ENCODE measurements at regions not wholly inside any gene's neighbourhood (a gene's known extent, or its start where the extent isn't known, plus 50 kb on each side); places are given as distances from the start of the nearest gene placed in this dataset.

GRCh38 chr5:73352649-73353230 lies 95.8 kb downstream of the FOXD1 start:
- H3K27ac ChIP-seq (ENCODE audit: control insufficient read depth, insufficient read depth): no peak overlapping the region
- no peak overlapping the region for H3K4me3 ChIP-seq
- ChIA-PET SMC1A (ENCODE audit: uncharacterized antibody, unreplicated experiment) (no interaction called here), RAD21 (ENCODE audit: unreplicated experiment) (no interaction called here), CTCF (no interaction called here), POLR2A (no interaction called here)
- no peak for DNase-seq (ENCODE audit: low read depth, low spot score)
- no peak overlapping the region for H3K9ac ChIP-seq (ENCODE audit: control insufficient read depth, insufficient read depth, low read length)
- H3K4me2 ChIP-seq (ENCODE audit: control insufficient read depth, insufficient read depth): no peak overlapping the region
- no peaks in the 10 kb centered on the region for H3K36me3 ChIP-seq (ENCODE audit: control insufficient read depth in 2 of 2, insufficient read depth in 2 of 2, low read length in 1 of 2)
- no peaks in the 10 kb centered on the region; a peak in 1 of 4 replicates for H3K27me3 ChIP-seq (replicated peaks in 1 of 2; ENCODE audit: control insufficient read depth in 2 of 2, insufficient read depth in 2 of 2, low read length in 1 of 2)
- in situ Hi-C loops (cut with MboI): no loop called here
- no TSS peak for BruUV-seq (replicated peaks)
- no peak for ATAC-seq
- H2AFZ ChIP-seq (ENCODE audit: control insufficient read depth, low read depth, low read length): no peak overlapping the region
- no peaks in the 10 kb centered on the region for H3K79me2 ChIP-seq (ENCODE audit: control insufficient read depth, insufficient read depth, low read length)
- FAIRE-seq: no peak
- H3K9me3 ChIP-seq (replicated peaks; ENCODE audit: control insufficient read depth, insufficient read depth, low read length): no peaks in the 10 kb centered on the region
- TF ChIP-seq SMC3 (IDR thresholded peaks at IDR 0.05; ENCODE audit: borderline replicate concordance, low read length) (no peak), SMAD5 (IDR thresholded peaks at IDR 0.05; ENCODE audit: low read depth) (no peak), TARDBP (IDR thresholded peaks at IDR 0.05; ENCODE audit: borderline replicate concordance) (no peak)
- intact Hi-C loops (cut with micrococcal nuclease; ENCODE audit: unreplicated experiment): no loop called here
- H3K4me1 ChIP-seq (ENCODE audit: control insufficient read depth, insufficient read depth, low read length): no peaks in the 10 kb centered on the region
- no peaks in the 10 kb centered on the region for H4K20me1 ChIP-seq (ENCODE audit: control insufficient read depth, insufficient read depth)

GRCh38 chr5:73352243-73352642 lies 96.3 kb downstream of the FOXD1 start:
- FAIRE-seq: no peak
- no peaks in the 10 kb centered on the region for H3K4me1 ChIP-seq (ENCODE audit: control insufficient read depth, insufficient read depth, low read length)
- H4K20me1 ChIP-seq (ENCODE audit: control insufficient read depth, insufficient read depth): no peaks in the 10 kb centered on the region
- POLR2A ChIA-PET: no interaction called here
- WGBS (ENCODE audit: insufficient coverage, insufficient replicate concordance, low lambda C conversion rate, missing lambda C conversion rate): 23% methylated on average over 1 of the region's 1 CpG
- no peak overlapping the region for H3K27ac ChIP-seq (ENCODE audit: control insufficient read depth, insufficient read depth)
- H2AFZ ChIP-seq (ENCODE audit: control insufficient read depth, low read depth, low read length): no peak overlapping the region
- ATAC-seq: no peak
- DNase-seq (ENCODE audit: low read depth, low spot score): no peak
- RAD21 ChIA-PET (ENCODE audit: unreplicated experiment): no interaction called here
- no peaks in the 10 kb centered on the region for H3K36me3 ChIP-seq (ENCODE audit: control insufficient read depth in 2 of 2, insufficient read depth in 2 of 2, low read length in 1 of 2)
- intact Hi-C loops (cut with micrococcal nuclease; ENCODE audit: unreplicated experiment): no loop called here
- H3K4me3 ChIP-seq: no peak overlapping the region
- H3K27me3 ChIP-seq (replicated peaks in 1 of 2; ENCODE audit: control insufficient read depth in 2 of 2, insufficient read depth in 2 of 2, low read length in 1 of 2): no peaks in the 10 kb centered on the region; a peak in 1 of 4 replicates
- CTCF ChIA-PET: no interaction called here
- no peak overlapping the region for H3K4me2 ChIP-seq (ENCODE audit: control insufficient read depth, insufficient read depth)
- no TSS peak for BruUV-seq (replicated peaks)
- H3K79me2 ChIP-seq (ENCODE audit: control insufficient read depth, insufficient read depth, low read length): no peaks in the 10 kb centered on the region
- no peak for TF ChIP-seq SRF (IDR thresholded peaks at IDR 0.05; ENCODE audit: low read depth in 2 of 2, low read length in 2 of 2)
- no peak overlapping the region for H3K9ac ChIP-seq (ENCODE audit: control insufficient read depth, insufficient read depth, low read length)
- SMC1A ChIA-PET (ENCODE audit: uncharacterized antibody, unreplicated experiment): no interaction called here
- in situ Hi-C loops (cut with MboI): no loop called here
- H3K9me3 ChIP-seq (replicated peaks; ENCODE audit: control insufficient read depth, insufficient read depth, low read length): no peaks in the 10 kb centered on the region
